ENCODE measurements at regions not wholly inside any gene's neighbourhood (a gene's known extent, or its start where the extent isn't known, plus 50 kb on each side); places are given as distances from the start of the nearest gene placed in this dataset.

DNA sequence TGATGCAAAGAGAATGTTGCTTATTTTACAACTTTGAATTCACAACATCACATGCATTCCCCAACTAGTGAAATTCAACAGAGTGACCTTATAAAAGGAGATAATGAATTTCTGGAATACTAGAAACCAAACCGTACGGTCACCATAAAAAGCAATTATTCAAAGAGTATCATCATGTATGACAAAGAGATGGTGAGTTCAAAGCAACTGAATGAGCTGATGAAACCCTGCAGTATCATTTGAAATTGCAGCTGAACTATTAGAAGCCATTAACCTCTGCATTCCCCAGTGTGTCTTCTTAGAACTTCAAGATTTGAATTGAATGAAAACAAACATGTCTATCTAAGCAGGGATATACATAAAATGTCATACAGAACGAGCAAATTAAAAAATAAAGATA is 172.4 kb downstream of the SLITRK2 start:
- TF ChIP-seq, protein P1, sequence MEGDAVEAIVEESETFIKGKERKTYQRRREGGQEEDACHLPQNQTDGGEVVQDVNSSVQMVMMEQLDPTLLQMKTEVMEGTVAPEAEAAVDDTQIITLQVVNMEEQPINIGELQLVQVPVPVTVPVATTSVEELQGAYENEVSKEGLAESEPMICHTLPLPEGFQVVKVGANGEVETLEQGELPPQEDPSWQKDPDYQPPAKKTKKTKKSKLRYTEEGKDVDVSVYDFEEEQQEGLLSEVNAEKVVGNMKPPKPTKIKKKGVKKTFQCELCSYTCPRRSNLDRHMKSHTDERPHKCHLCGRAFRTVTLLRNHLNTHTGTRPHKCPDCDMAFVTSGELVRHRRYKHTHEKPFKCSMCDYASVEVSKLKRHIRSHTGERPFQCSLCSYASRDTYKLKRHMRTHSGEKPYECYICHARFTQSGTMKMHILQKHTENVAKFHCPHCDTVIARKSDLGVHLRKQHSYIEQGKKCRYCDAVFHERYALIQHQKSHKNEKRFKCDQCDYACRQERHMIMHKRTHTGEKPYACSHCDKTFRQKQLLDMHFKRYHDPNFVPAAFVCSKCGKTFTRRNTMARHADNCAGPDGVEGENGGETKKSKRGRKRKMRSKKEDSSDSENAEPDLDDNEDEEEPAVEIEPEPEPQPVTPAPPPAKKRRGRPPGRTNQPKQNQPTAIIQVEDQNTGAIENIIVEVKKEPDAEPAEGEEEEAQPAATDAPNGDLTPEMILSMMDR (IDR thresholded peaks at IDR 0.05 in 8 of 11, conservative IDR thresholded peaks at IDR 0.05 in 3 of 11): no peak
- TF ChIP-seq POLR2AphosphoS5 (IDR thresholded peaks at IDR 0.05): no peak
